Psoas muscle (tissue), 7 donors: ENCODE measurements at regions not wholly inside any gene's neighbourhood (a gene's known extent, or its start where the extent isn't known, plus 50 kb on each side); places are given as distances from the start of the nearest gene placed in this dataset.
"Not testable (repeated sequence)": the region's sequence is repeated elsewhere in the genome, so short reads cannot be mapped to it uniquely, and the experiment has no call there.

Experiments
- ATAC-seq, 4 donors: fragments of 200-7000 bp; cut with Tn5 transposase; one replicate each; pipeline ENCODE4 v1.9.1; 2020; ENCODE audit warnings: moderate library complexity in 3 of 4, mild to moderate bottlenecking in 2 of 4
- DNase-seq, 2 donors: peaks; one replicate each; pipeline ENCODE4 v3.0.0-alpha.2; 2020
- H3K27ac ChIP-seq: fragments of 200-600 bp; one replicate; pipeline ENCODE4 v1.8.0; 2022
- H3K27me3 ChIP-seq, 3 donors: fragments of 200-600 bp in 1 of 3; one replicate each; pipeline versions ENCODE4 v1.6.1 to v1.8.0; 2013 to 2022; ENCODE audit warnings: low read length in 2 of 3, mild to moderate bottlenecking in 2 of 3, moderate library complexity in 1 of 3; ENCODE audit not compliant: insufficient read depth in 3 of 3
- H3K36me3 ChIP-seq, 2 donors: fragments of 200-600 bp in 1 of 2; one replicate each; pipeline versions ENCODE4 v1.6.1 to v1.8.0; 2013 to 2022; ENCODE audit warnings: low read depth in 1 of 2, mild to moderate bottlenecking in 1 of 2, moderate library complexity in 1 of 2; ENCODE audit not compliant: insufficient read depth in 1 of 2
- H3K4me1 ChIP-seq: fragments of 200-600 bp; one replicate; pipeline ENCODE4 v1.8.0; 2022
- H3K4me3 ChIP-seq: fragments of 200-600 bp; one replicate; pipeline ENCODE4 v1.8.0; 2022; ENCODE audit warnings: mild to moderate bottlenecking
- H3K9me3 ChIP-seq: fragments of 200-600 bp; one replicate; pipeline ENCODE4 v1.8.0; 2022
- CTCF ChIP-seq: fragments of 200-600 bp; IDR thresholded peaks from one replicate; pipeline ENCODE4 v1.8.0; 2022; ENCODE audit warnings: antibody characterized with exemption
- WGBS, 3 donors: extraction: QIAGEN DNeasy Blood & Tissue Kit; methylation state at CpG; one replicate each; pipeline versions ENCODE4 v1.1.6 to v1.1.7; 2013; 5-methylcytosine and 5-hydroxymethylcytosine counted together
- intact Hi-C, 2 donors: fragments of 100-400 bp; cut with DNase I; formaldehyde crosslinking; loops; one replicate each; pipeline versions ENCODE4 v1.11.0 to v1.14.2; 2022
- donor health status: healthy with polysubstance abuse.
- donor health status: DM: no; HTN: no; CAD: no; lungs with moderate emphysema.
- donor health status: Bipolar disorder and iron deficiency.
- donor health status: healthy.
- donor health status: DM: yes; HTN: yes; CAD: no.
- donor health status: DM: no; HTN: no; CAD: no.
- donor health status: DM: yes; HTN: yes; CAD: no.

DNA sequence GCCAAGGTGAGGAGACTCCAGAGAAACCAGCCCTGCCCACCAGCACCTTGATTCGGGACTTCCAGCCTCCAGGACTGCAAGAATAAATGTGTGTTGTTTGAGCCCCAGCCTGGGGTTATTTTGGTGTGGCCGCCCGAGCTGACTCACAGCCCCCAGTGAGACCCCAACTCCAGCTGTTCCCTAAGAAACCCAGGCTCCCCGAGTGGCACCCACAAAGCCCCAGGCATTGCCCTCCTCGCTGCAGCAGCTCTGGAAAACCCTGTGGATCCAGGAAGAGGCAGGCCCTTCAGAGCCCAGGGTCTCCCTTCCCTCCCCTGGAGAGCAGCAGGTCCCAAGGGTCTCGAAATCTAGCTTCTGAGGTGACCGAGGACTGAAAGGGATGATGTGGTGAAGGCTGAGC lies 69.2 kb upstream of the PPP1R26 start:
- Histone ChIP-seq H3K9me3 (peaks cover 4% of the 10 kb centered on the region), H3K27ac (no peak overlapping the region), H3K4me1 (no peaks in the 10 kb centered on the region), H3K36me3 (no peaks in the 10 kb centered on the region), H3K27me3 (peaks cover 0 to 29% (median 9%) of the 10 kb centered on the region in 3 donors), H3K4me3 (no peak overlapping the region)
- WGBS, 3 donors = 76 to 85% (median 84%) methylated on average over 7 of the region's 7 CpGs
- no peak for TF ChIP-seq CTCF
- DNase-seq (no peak), ATAC-seq (no peak)
- intact Hi-C loops = loop anchor here in 1 of 2 donors (5.0 kb wide), 1 partner anchor 708 kb away; no protein-coding TSS in a partner anchor

GRCh38 chr9:135410831-135411473 lies 68.6 kb upstream of the PPP1R26 start:
- 70 to 77% (median 73%) methylated on average over 20 of the region's 20 CpGs for WGBS, 3 donors
- Histone ChIP-seq H3K36me3 (no peaks in the 10 kb centered on the region), H3K4me3 (no peak overlapping the region), H3K4me1 (no peaks in the 10 kb centered on the region), H3K27ac (no peak overlapping the region), H3K9me3 (peaks cover 4% of the 10 kb centered on the region), H3K27me3 (peaks cover 0 to 29% (median 9%) of the 10 kb centered on the region in 3 donors)
- ATAC-seq (no peak), DNase-seq (no peak)
- no peak for TF ChIP-seq CTCF
- intact Hi-C loops = loop anchor here in 1 of 2 donors (5.0 kb wide), 1 partner anchor 709 kb away; no protein-coding TSS in a partner anchor

DNA sequence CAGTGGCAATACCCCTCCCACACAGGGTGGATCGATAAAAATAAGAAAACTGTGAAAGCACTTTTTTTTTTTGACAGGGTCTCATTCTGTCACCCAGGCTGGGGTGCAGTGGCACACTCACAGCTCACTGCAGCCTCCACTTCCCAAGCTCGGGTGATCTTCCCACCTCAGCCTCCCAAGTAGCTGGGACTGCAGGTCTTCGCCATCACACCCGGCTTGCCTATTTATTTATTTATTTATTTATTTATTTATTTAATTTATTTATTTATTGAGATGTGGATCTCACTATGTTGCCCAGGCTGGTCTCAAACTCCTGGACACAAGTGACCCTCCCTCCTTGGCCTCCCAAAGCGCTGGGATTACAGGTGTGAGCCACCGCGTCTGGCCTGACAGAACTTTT lies 68.0 kb upstream of the PPP1R26 start:
- H3K9me3 ChIP-seq, H3K27ac ChIP-seq, H3K4me1 ChIP-seq, ATAC-seq, DNase-seq, H3K36me3 ChIP-seq, H3K4me3 ChIP-seq: not testable (repeated sequence)
- H3K27me3 ChIP-seq = peaks cover 0 to 29% (median 9%) of the 10 kb centered on the region in 3 donors
- intact Hi-C loops = loop anchor here (1.0 to 5.0 kb wide), 4 partner anchors 67 to 709 kb away; no protein-coding TSS in a partner anchor
- 93 to 97% (median 95%) methylated on average over 7 of the region's 7 CpGs for WGBS, 3 donors

DNA sequence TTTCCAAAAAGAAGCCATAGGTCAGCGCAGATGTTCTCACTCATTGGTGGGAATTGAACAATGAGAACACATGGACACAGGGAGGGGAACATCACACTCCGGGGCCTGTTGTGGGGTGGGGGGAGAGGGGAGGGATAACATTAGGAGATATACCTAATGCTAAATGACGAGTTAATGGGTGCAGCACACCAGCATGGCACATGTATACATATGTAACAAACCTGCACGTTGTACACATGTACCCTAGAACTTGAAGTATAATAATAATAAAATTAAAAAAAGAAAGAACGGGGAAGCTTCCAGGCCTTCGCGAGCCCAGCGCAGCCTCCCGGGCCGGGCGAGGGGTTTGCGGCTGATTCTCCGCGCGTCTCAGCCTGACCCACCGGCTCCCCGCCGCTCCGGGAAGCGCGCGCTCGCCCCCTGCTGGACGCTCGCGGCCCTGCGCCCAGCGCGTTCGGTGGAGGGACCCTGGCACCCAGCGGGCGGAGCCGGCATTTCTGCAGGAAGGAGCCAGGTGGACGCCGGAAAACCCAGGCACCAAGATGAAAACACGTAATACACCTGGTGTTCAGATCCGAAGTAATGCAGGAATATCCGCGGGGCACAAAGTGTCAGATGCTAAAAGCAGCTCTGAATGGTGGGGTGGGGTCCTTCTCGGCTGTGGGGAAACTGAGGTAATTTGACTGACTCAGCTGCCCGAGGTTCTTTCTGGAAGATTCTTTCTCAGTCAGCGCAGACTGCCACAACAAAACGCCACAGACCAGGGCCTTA lies 67.1 kb upstream of the PPP1R26 start:
- ATAC-seq = peak; percentile 82 to 89 (median 88)
- intact Hi-C loops = loop anchor here (1.0 to 5.0 kb wide), 4 partner anchors 68 to 710 kb away; no protein-coding TSS in a partner anchor
- not testable (repeated sequence) for H3K4me3 ChIP-seq, H3K36me3 ChIP-seq, H3K4me1 ChIP-seq, H3K9me3 ChIP-seq, H3K27ac ChIP-seq
- peaks cover 0 to 23% (median 10%) of the 10 kb centered on the region in 3 donors for H3K27me3 ChIP-seq
- TF ChIP-seq CTCF = peak; percentile 98
- WGBS, 3 donors = 10 to 11% (median 10%) methylated on average over 43 of the region's 43 CpGs
- peak; percentile 68 to 79 for DNase-seq

GRCh38 chr9:135413086-135413375 lies 66.6 kb upstream of the PPP1R26 start:
- H3K4me3 ChIP-seq = no peak overlapping the region
- H3K27me3 ChIP-seq = peaks cover 0 to 19% (median 9%) of the 10 kb centered on the region in 3 donors
- no peak for TF ChIP-seq CTCF
- no peaks in the 10 kb centered on the region for H3K9me3 ChIP-seq
- H3K4me1 ChIP-seq = no peaks in the 10 kb centered on the region
- intact Hi-C loops = loop anchor here (2.0 to 5.0 kb wide), 3 partner anchors 68 to 711 kb away; no protein-coding TSS in a partner anchor
- no peak for ATAC-seq
- WGBS, 3 donors = 69 to 70% (median 70%) methylated on average over 12 of the region's 12 CpGs
- DNase-seq = no peak
- H3K27ac ChIP-seq = no peak overlapping the region
- H3K36me3 ChIP-seq = no peaks in the 10 kb centered on the region
